ENCODE measurements at regions not wholly inside any gene's neighbourhood (a gene's known extent, or its start where the extent isn't known, plus 50 kb on each side); places are given as distances from the start of the nearest gene placed in this dataset.

- TF ChIP-seq FOXA1 (IDR thresholded peaks at IDR 0.05) (no peak), PKNOX1 (IDR thresholded peaks at IDR 0.05) (no peak), ARNT (IDR thresholded peaks at IDR 0.05) (no peak), SUZ12 (IDR thresholded peaks at IDR 0.05) (no peak), HDGF (IDR thresholded peaks at IDR 0.05; ENCODE audit: borderline replicate concordance) (no peak), BHLHE40 (IDR thresholded peaks at IDR 0.05; ENCODE audit: borderline replicate concordance) (no peak), TARDBP (IDR thresholded peaks at IDR 0.05) (no peak), ZNF384 (IDR thresholded peaks at IDR 0.05) (no peak), SP1 (IDR thresholded peaks at IDR 0.05) (no peak), ELF4 (IDR thresholded peaks at IDR 0.05) (no peak), FOXK2 (IDR thresholded peaks at IDR 0.05) (no peak), CTBP1 (IDR thresholded peaks at IDR 0.05; ENCODE audit: borderline replicate concordance) (no peak), NFRKB (IDR thresholded peaks at IDR 0.05) (no peak), FOXM1 (IDR thresholded peaks at IDR 0.05; ENCODE audit: borderline replicate concordance) (no peak)
Measured at GRCh38 chr21:27812279-27812678, 845.4 kb upstream of the ADAMTS5 start.

All from HEK293T (cell line).